Lower leg skin (tissue), 3 donors: ENCODE measurements at regions not wholly inside any gene's neighbourhood (a gene's known extent, or its start where the extent isn't known, plus 50 kb on each side); places are given as distances from the start of the nearest gene placed in this dataset.

ENCODE experiments used
- CTCF ChIP-seq, 3 donors: fragments of 450-650 bp; IDR thresholded peaks; one replicate each; pipeline ENCODE4 v1.5.1; 2016; ENCODE audit warnings: antibody characterized with exemption in 3 of 3, mild to moderate bottlenecking in 3 of 3, moderate library complexity in 2 of 3
- POLR2A ChIP-seq, 2 donors: fragments of 450-650 bp; IDR thresholded peaks; one replicate each; pipeline ENCODE4 v1.6.1; 2016 to 2017; ENCODE audit warnings: antibody characterized with exemption in 2 of 2, mild to moderate bottlenecking in 1 of 2, moderate library complexity in 1 of 2

DNA sequence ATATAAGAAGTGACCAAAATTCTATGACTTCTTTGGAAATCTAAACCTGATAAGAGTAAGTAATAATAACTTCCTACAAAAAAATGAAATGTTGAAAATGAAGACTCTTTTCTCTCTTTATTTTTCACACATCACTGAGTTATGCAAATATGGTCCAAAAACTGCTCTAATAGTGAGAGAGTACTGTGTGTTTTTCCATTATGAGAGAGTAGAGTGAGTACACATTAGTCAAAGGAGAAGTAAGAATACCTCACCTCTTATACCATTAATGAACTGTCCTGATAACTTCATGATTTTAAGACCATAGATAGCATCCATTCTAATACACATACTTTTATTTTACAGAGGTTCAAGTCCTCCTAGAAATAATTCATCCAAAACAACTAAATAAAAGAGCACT is 1310.2 kb downstream of the SI start:
- TF ChIP-seq POLR2A (IDR thresholded peaks at IDR 0.05) = no peak
- TF ChIP-seq CTCF (IDR thresholded peaks at IDR 0.05) = no peak
